OCI-LY7 (cell line): ENCODE measurements at regions not wholly inside any gene's neighbourhood (a gene's known extent, or its start where the extent isn't known, plus 50 kb on each side); places are given as distances from the start of the nearest gene placed in this dataset.

Source experiments
- BruUV-seq: library from RNA; stranded (reverse); fragments of 400-500 nt; replicated peaks from 2 replicates; lab custom pipeline; 2021; lab: Mats Ljungman, UMichigan
- CTCF ChIA-PET: fragments of 300-600 bp; sonication (Branson Sonifier 250); formaldehyde crosslinking; loops from one replicate; lab custom pipeline; 2022; ENCODE audit warnings: antibody characterized with exemption; ENCODE audit not compliant: unreplicated experiment; lab: Charles Lee
- POLR2A ChIA-PET: fragments of 300-600 bp; sonication (Branson Sonifier 250); formaldehyde crosslinking; loops from one replicate; lab custom pipeline; 2022; ENCODE audit warnings: antibody characterized with exemption; lab: Charles Lee
- DNase-seq: peaks from one replicate; pipeline ENCODE4 v3.0.0-alpha.2; 2015; ENCODE audit warnings: low spot score
- H2AFZ ChIP-seq: fragments of 200-600 bp; sonication (generic), shearing (Covaris generic); 2 replicates; pipeline ENCODE4 v1.6.1; 2014; ENCODE audit warnings: mild to moderate bottlenecking, antibody characterized with exemption, low read length, moderate library complexity
- H3K27ac ChIP-seq: fragments of 200-600 bp; sonication (generic); 2 replicates; pipeline ENCODE4 v1.5.1; 2014; ENCODE audit warnings: mixed run types, low read depth, mild to moderate bottlenecking, moderate library complexity, low read length, inconsistent platforms; ENCODE audit not compliant: poor library complexity, severe bottlenecking
- H3K36me3 ChIP-seq: fragments of 200-600 bp; sonication (generic); 2 replicates; pipeline ENCODE4 v1.6.1; 2014; ENCODE audit warnings: mild to moderate bottlenecking, antibody characterized with exemption, low read length, moderate library complexity, mixed read lengths; ENCODE audit not compliant: insufficient read depth
- H3K4me1 ChIP-seq: fragments of 200-600 bp; sonication (generic); 2 replicates; pipeline ENCODE4 v1.5.1; 2014; ENCODE audit warnings: mild to moderate bottlenecking, low read length; ENCODE audit not compliant: insufficient read depth, poor library complexity, severe bottlenecking
- H3K4me2 ChIP-seq: fragments of 200-600 bp; sonication (generic); 2 replicates; pipeline ENCODE4 v1.6.1; 2014; ENCODE audit warnings: mild to moderate bottlenecking, low read length
- H3K4me3 ChIP-seq: fragments of 200-600 bp; sonication (generic); 2 replicates; pipeline ENCODE4 v1.5.1; 2014; ENCODE audit warnings: mild to moderate bottlenecking, low read depth, low read length; ENCODE audit not compliant: poor library complexity, severe bottlenecking
- H3K79me2 ChIP-seq: fragments of 200-600 bp; sonication (generic); 2 replicates; pipeline ENCODE4 v1.6.1; 2016; ENCODE audit warnings: low read depth, mild to moderate bottlenecking, low read length, moderate library complexity, mixed read lengths; ENCODE audit not compliant: insufficient read depth
- H3K9me2 ChIP-seq: fragments of 200-600 bp; sonication (generic); 2 replicates; pipeline ENCODE4 v1.6.1; 2016; ENCODE audit warnings: mild to moderate bottlenecking, low read length, mixed read lengths; ENCODE audit not compliant: insufficient read depth
- H3K9me3 ChIP-seq: fragments of 200-600 bp; sonication (generic); 2 replicates; pipeline ENCODE4 v1.6.1; 2014; ENCODE audit warnings: mild to moderate bottlenecking, mixed run types, low read length, mixed read lengths
- H4K20me1 ChIP-seq: fragments of 200-600 bp; sonication (generic); 2 replicates; pipeline ENCODE4 v1.6.1; 2014; ENCODE audit warnings: mild to moderate bottlenecking, antibody characterized with exemption, low read length, moderate library complexity, mixed read lengths; ENCODE audit not compliant: insufficient read depth
- CTCF ChIP-seq: fragments of 200-600 bp; sonication (generic); conservative IDR thresholded peaks from 2 replicates; pipeline ENCODE4 v1.5.1; 2014; ENCODE audit warnings: mild to moderate bottlenecking, antibody characterized with exemption, low read length, moderate library complexity, mixed read lengths
- EZH2phosphoT487 ChIP-seq: fragments of 200-600 bp; sonication (generic); IDR thresholded peaks from 2 replicates; pipeline ENCODE4 v1.6.1; 2018; ENCODE audit warnings: low read depth, borderline replicate concordance, mild to moderate bottlenecking, mixed run types, antibody characterized with exemption, low read length, moderate library complexity, mixed read lengths
- intact Hi-C: fragments of 100-400 bp; cut with micrococcal nuclease; formaldehyde crosslinking; loops from one replicate; pipeline ENCODE4 v1.10.0; 2022; ENCODE audit not compliant: unreplicated experiment

GRCh38 chr7:106377847-106378361, 93.1 kb upstream of the NAMPT start:
- Histone ChIP-seq H3K27ac (no peak overlapping the region), H2AFZ (no peak overlapping the region), H4K20me1 (no peaks in the 10 kb centered on the region), H3K9me2 (no peaks in the 10 kb centered on the region), H3K36me3 (no peaks in the 10 kb centered on the region), H3K79me2 (no peaks in the 10 kb centered on the region), H3K4me2 (no peak overlapping the region), H3K4me3 (no peak overlapping the region), H3K9me3 (no peaks in the 10 kb centered on the region), H3K4me1 (no peaks in the 10 kb centered on the region)
- ChIA-PET CTCF (no interaction called here), POLR2A (interaction anchor here (1.5 kb wide), 1 partner anchor 8 kb away, joined by 4 read pairs; no protein-coding TSS in a partner anchor)
- TF ChIP-seq CTCF, result no peak
- TF ChIP-seq EZH2phosphoT487, result no peak
- no peak for DNase-seq
- intact Hi-C loops, result no loop called here
- BruUV-seq, result no TSS peak

- Histone ChIP-seq H2AFZ (no peak overlapping the region), H3K9me2 (no peaks in the 10 kb centered on the region), H3K9me3 (no peaks in the 10 kb centered on the region), H3K27ac (no peak overlapping the region), H3K4me3 (no peak overlapping the region), H4K20me1 (no peaks in the 10 kb centered on the region), H3K79me2 (no peaks in the 10 kb centered on the region), H3K4me1 (no peaks in the 10 kb centered on the region), H3K4me2 (no peak overlapping the region), H3K36me3 (no peaks in the 10 kb centered on the region)
- intact Hi-C loops, result no loop called here
- TF ChIP-seq EZH2phosphoT487 (no peak), CTCF (no peak)
- BruUV-seq, result no TSS peak
- DNase-seq, result no peak
- ChIA-PET CTCF (no interaction called here), POLR2A (interaction anchor here (0.6 to 1.6 kb wide), 4 partner anchors 9 to 1265 kb away, joined by 3 to 4 read pairs (median 3); no protein-coding TSS in a partner anchor)
Observed at GRCh38 chr7:106376026-106376799, 91.4 kb upstream of the NAMPT start.

DNA sequence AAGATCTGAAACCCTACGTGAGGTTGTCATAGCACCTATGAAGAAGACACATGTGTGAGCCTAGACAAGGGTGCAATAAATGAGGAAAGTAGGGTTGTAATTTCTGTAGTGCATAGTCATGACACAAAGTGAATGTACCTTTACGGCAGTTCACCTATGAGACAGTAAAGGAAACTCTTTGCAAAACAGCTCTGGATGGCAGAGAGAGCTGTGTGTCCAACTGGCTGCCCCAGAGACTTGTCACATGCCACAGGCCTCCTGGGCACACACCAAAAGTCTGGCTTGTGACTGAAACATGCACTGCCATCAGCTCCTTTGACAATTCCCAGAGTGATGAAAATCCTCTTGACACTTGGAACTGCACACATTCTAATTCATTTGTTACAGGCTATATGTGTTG, 90.7 kb upstream of the NAMPT start:
- intact Hi-C loops, result no loop called here
- Histone ChIP-seq H3K79me2 (no peaks in the 10 kb centered on the region), H3K27ac (no peak overlapping the region), H4K20me1 (no peaks in the 10 kb centered on the region), H3K9me3 (no peaks in the 10 kb centered on the region), H3K4me1 (no peaks in the 10 kb centered on the region), H3K9me2 (no peaks in the 10 kb centered on the region), H3K36me3 (no peaks in the 10 kb centered on the region), H3K4me3 (no peak overlapping the region), H2AFZ (no peak overlapping the region), H3K4me2 (no peak overlapping the region)
- TF ChIP-seq EZH2phosphoT487 (no peak), CTCF (no peak)
- ChIA-PET CTCF (no interaction called here), POLR2A (interaction anchor here (0.6 to 1.6 kb wide), 2 partner anchors 10 to 419 kb away, joined by 3 read pairs; no protein-coding TSS in a partner anchor)
- DNase-seq, result no peak
- BruUV-seq, result no TSS peak
